HepG2 (cell line): ENCODE measurements at regions not wholly inside any gene's neighbourhood (a gene's known extent, or its start where the extent isn't known, plus 50 kb on each side); places are given as distances from the start of the nearest gene placed in this dataset.

ENCODE experiments used
- ARNTL ChIP-seq: sonication (generic); formaldehyde crosslinking; IDR thresholded peaks from 2 replicates; pipeline ENCODE4 v1.4.0; 2020; ENCODE audit warnings: mild to moderate bottlenecking, missing genetic modification reagents
- GABPB1 ChIP-seq: IDR thresholded peaks from 2 replicates; pipeline ENCODE4 v1.6.1; 2016; ENCODE audit warnings: mild to moderate bottlenecking, missing genetic modification reagents, moderate library complexity, missing compliant biosample characterization
- GMEB2 ChIP-seq: IDR thresholded peaks from 2 replicates; pipeline ENCODE4 v1.6.1; 2016; ENCODE audit warnings: missing biosample characterization, missing genetic modification reagents, low read depth
- GTF2F1 ChIP-seq: fragments of 150-350 bp; IDR thresholded peaks from 2 replicates; pipeline ENCODE4 v1.6.1; 2014; ENCODE audit warnings: low read length
- HNF4G ChIP-seq, 2 experiments: sonication (generic) in 1 of 2; formaldehyde crosslinking in 1 of 2; IDR thresholded peaks; 2 replicates each; pipeline versions ENCODE4 v1.4.0 to v1.6.1; 2011 to 2020; ENCODE audit warnings: borderline replicate concordance in 2 of 2, low read depth in 2 of 2, mild to moderate bottlenecking in 2 of 2, low read length in 1 of 2, missing genetic modification reagents in 1 of 2, moderate library complexity in 1 of 2
- KDM2A ChIP-seq: sonication (generic); formaldehyde crosslinking; IDR thresholded peaks from 2 replicates; pipeline ENCODE4 v1.4.0; 2020; ENCODE audit warnings: low read depth, missing genetic modification reagents, borderline replicate concordance
- MXD1 ChIP-seq: sonication (generic); formaldehyde crosslinking; IDR thresholded peaks from 2 replicates; pipeline ENCODE4 v1.4.0; 2020; ENCODE audit warnings: mild to moderate bottlenecking, missing genetic modification reagents
- RORA ChIP-seq: sonication (generic); formaldehyde crosslinking; IDR thresholded peaks from 2 replicates; pipeline ENCODE4 v1.5.0; 2020; ENCODE audit warnings: mild to moderate bottlenecking, missing genetic modification reagents, moderate library complexity
- SMAD3 ChIP-seq: sonication (generic); formaldehyde crosslinking; IDR thresholded peaks from 2 replicates; pipeline ENCODE4 v1.4.0; 2020; ENCODE audit warnings: missing genetic modification reagents
- TFAP4 ChIP-seq: sonication (generic); IDR thresholded peaks from 2 replicates; pipeline ENCODE4 v1.6.1; 2016; ENCODE audit warnings: low read depth, borderline replicate concordance
- TGIF2 ChIP-seq: IDR thresholded peaks from 2 replicates; pipeline ENCODE4 v1.6.1; 2016; ENCODE audit warnings: control low read depth, missing compliant biosample characterization
- ZNF230 ChIP-seq: sonication (generic); formaldehyde crosslinking; IDR thresholded peaks from 2 replicates; pipeline ENCODE4 v1.4.0; 2020; ENCODE audit warnings: mild to moderate bottlenecking, missing genetic modification reagents
- ZNF256 ChIP-seq: sonication (generic); formaldehyde crosslinking; conservative IDR thresholded peaks from 2 replicates; pipeline ENCODE4 v1.4.0; 2020; ENCODE audit warnings: missing genetic modification reagents
- ZNF275 ChIP-seq: sonication (generic); formaldehyde crosslinking; IDR thresholded peaks from 2 replicates; pipeline ENCODE4 v1.8.0; 2022; ENCODE audit warnings: missing genetic modification reagents, mild to moderate bottlenecking, inconsistent platforms, borderline replicate concordance
- ZNF543 ChIP-seq: sonication (generic); formaldehyde crosslinking; IDR thresholded peaks from 2 replicates; pipeline ENCODE4 v1.4.0; 2020; ENCODE audit warnings: mild to moderate bottlenecking, missing genetic modification reagents
- ZNF687 ChIP-seq: sonication (generic); formaldehyde crosslinking; IDR thresholded peaks from 2 replicates; pipeline ENCODE4 v1.5.1; 2020; ENCODE audit warnings: mild to moderate bottlenecking, missing genetic modification reagents, moderate library complexity
- ZSCAN5A ChIP-seq: sonication (generic); formaldehyde crosslinking; IDR thresholded peaks from 2 replicates; pipeline ENCODE4 v1.8.0; 2022; ENCODE audit warnings: mild to moderate bottlenecking, missing genetic modification reagents, borderline replicate concordance

GRCh38 chr21:14864211-14865021 is 200.4 kb downstream of the NRIP1 start (continued):
- TF ChIP-seq ZNF687: peak; percentile 26; the same call in 1 of the 2 replicates
- TF ChIP-seq ZSCAN5A: no peak; the same call in 1 of the 2 replicates
- 0 out of 2 replicates have a peak, but pooled peaks have one; percentile 13 for TF ChIP-seq ZNF256 (CRISPR knock-in tag)
- 0 out of 2 replicates have a peak, but pooled peaks have one; percentile 39 for TF ChIP-seq ARNTL (CRISPR knock-in tag)
- TF ChIP-seq GABPB1 (CRISPR knock-in tag): 0 out of 2 replicates have a peak, but pooled peaks have one; percentile 11
- 0 out of 2 replicates have a peak, but pooled peaks have one; percentile 2 for TF ChIP-seq GTF2F1
- no peak for TF ChIP-seq GMEB2
- no peak for TF ChIP-seq ZNF275 (CRISPR knock-in tag)
- TF ChIP-seq MXD1 (CRISPR knock-in tag): no peak
- peak; percentile 95 for TF ChIP-seq TFAP4
- peak; percentile 63; the same call in 1 of the 2 replicates for TF ChIP-seq ZNF230 (CRISPR knock-in tag)
- peak; percentile 55; the same call in 1 of the 2 replicates for TF ChIP-seq ZNF543 (CRISPR knock-in tag)
- peak; percentile 5; the same call in 1 of the 2 replicates for TF ChIP-seq TGIF2 (CRISPR knock-in tag)
- TF ChIP-seq SMAD3 (CRISPR knock-in tag): no peak; the same call in 1 of the 2 replicates
- TF ChIP-seq RORA (CRISPR knock-in tag): 0 out of 2 replicates have a peak, but pooled peaks have one; percentile 53
- peak; percentile 34; the same call in 1 of the 2 replicates for TF ChIP-seq KDM2A (CRISPR knock-in tag)
- TF ChIP-seq HNF4G (IDR thresholded peaks at IDR 0.05; ENCODE audit: borderline replicate concordance, low read depth, low read length): peak; percentile 93
- TF ChIP-seq HNF4G (CRISPR knock-in tag; IDR thresholded peaks at IDR 0.05; ENCODE audit: borderline replicate concordance, low read depth): peak; percentile 42; the same call in 1 of the 2 replicates
